ENCODE measurements at regions not wholly inside any gene's neighbourhood (a gene's known extent, or its start where the extent isn't known, plus 50 kb on each side); places are given as distances from the start of the nearest gene placed in this dataset.

- TF ChIP-seq CTCF (IDR thresholded peaks at IDR 0.05; ENCODE audit: insufficient read depth, low read length) (no peak), REST (IDR thresholded peaks at IDR 0.05; ENCODE audit: insufficient replicate concordance, low read depth) (no peak), GABPA (IDR thresholded peaks at IDR 0.05; ENCODE audit: low read depth) (no peak)
These were observed 293.9 kb upstream of the RIOK2 start for GRCh38 chr5:97476852-97477534.
